WI38 (cell line): ENCODE measurements at regions not wholly inside any gene's neighbourhood (a gene's known extent, or its start where the extent isn't known, plus 50 kb on each side); places are given as distances from the start of the nearest gene placed in this dataset.

ENCODE experiments used
- H3K4me3 ChIP-seq: 2 replicates; pipeline ENCODE4 v1.5.1; 2011; ENCODE audit warnings: low read depth, mild to moderate bottlenecking, control low read depth, low read length
- CTCF ChIP-seq: IDR thresholded peaks from 2 replicates; pipeline ENCODE4 v1.5.1; 2012; ENCODE audit warnings: low read depth, mild to moderate bottlenecking, control low read depth, low read length

- no peak overlapping the region for H3K4me3 ChIP-seq
- TF ChIP-seq CTCF: no peak
Observed at GRCh38 chrX:40411340-40412111, 169.2 kb upstream of the ATP6AP2 start.

- no peak for TF ChIP-seq CTCF
- H3K4me3 ChIP-seq: no peak overlapping the region
Observed at GRCh38 chrX:40410859-40411258, 169.9 kb upstream of the ATP6AP2 start.

GRCh38 chrX:40406330-40406859 is 174.4 kb upstream of the ATP6AP2 start:
- TF ChIP-seq CTCF: no peak
- no peak overlapping the region for H3K4me3 ChIP-seq

GRCh38 chrX:40405399-40405798 is 175.4 kb upstream of the ATP6AP2 start:
- no peak for TF ChIP-seq CTCF
- no peak overlapping the region for H3K4me3 ChIP-seq

- H3K4me3 ChIP-seq: no peak overlapping the region
- no peak for TF ChIP-seq CTCF
Observed at GRCh38 chrX:40403757-40404156, 177.0 kb upstream of the ATP6AP2 start.

GRCh38 chrX:40402831-40403533 is 177.8 kb upstream of the ATP6AP2 start:
- no peak for TF ChIP-seq CTCF
- H3K4me3 ChIP-seq: no peak overlapping the region

GRCh38 chrX:40395102-40395501 is 185.7 kb upstream of the ATP6AP2 start:
- no peak for TF ChIP-seq CTCF
- H3K4me3 ChIP-seq: no peak overlapping the region
